GM19467 (cell line): ENCODE measurements at regions not wholly inside any gene's neighbourhood (a gene's known extent, or its start where the extent isn't known, plus 50 kb on each side); places are given as distances from the start of the nearest gene placed in this dataset.

Experiments used
- ATAC-seq: cut with Tn5 transposase; IDR thresholded peaks from one replicate; pipeline ENCODE4 v1.9.1; 2021; ENCODE audit warnings: mild to moderate bottlenecking, moderate library complexity; ENCODE audit not compliant: unreplicated experiment

- ATAC-seq = no peak
Measured at GRCh38 chr16:79810449-79811189, 210.1 kb upstream of the MAF start.

GRCh38 chr16:79809376-79809775, 208.8 kb upstream of the MAF start:
- ATAC-seq = no peak

GRCh38 chr16:79808731-79809130, 208.2 kb upstream of the MAF start:
- no peak for ATAC-seq

- ATAC-seq = no peak
Measured at GRCh38 chr16:79806757-79807156, 206.2 kb upstream of the MAF start.

GRCh38 chr16:79805621-79806020, 205.1 kb upstream of the MAF start:
- no peak for ATAC-seq

- no peak for ATAC-seq
Measured at GRCh38 chr16:79801646-79802045, 201.1 kb upstream of the MAF start.

- no peak for ATAC-seq
Measured at GRCh38 chr16:79800016-79800608, 199.6 kb upstream of the MAF start.

- ATAC-seq = no peak
Measured at GRCh38 chr16:79798416-79799053, 198.0 kb upstream of the MAF start.

- no peak for ATAC-seq
Measured at GRCh38 chr16:79797486-79797885, 196.9 kb upstream of the MAF start.

- no peak for ATAC-seq
Measured at GRCh38 chr16:79795556-79795955, 195.0 kb upstream of the MAF start.

- ATAC-seq = no peak
Measured at GRCh38 chr16:79794941-79795340, 194.4 kb upstream of the MAF start.

GRCh38 chr16:79792664-79793351, 192.3 kb upstream of the MAF start:
- ATAC-seq = no peak

- no peak for ATAC-seq
Measured at GRCh38 chr16:79792076-79792475, 191.5 kb upstream of the MAF start.

- ATAC-seq = no peak
Measured at GRCh38 chr16:79790854-79791253, 190.3 kb upstream of the MAF start.

- no peak for ATAC-seq
Measured at GRCh38 chr16:79788949-79789348, 188.4 kb upstream of the MAF start.

- ATAC-seq = no peak
Measured at GRCh38 chr16:79786389-79786788, 185.9 kb upstream of the MAF start.

- ATAC-seq = no peak
Measured at GRCh38 chr16:79784007-79784406, 183.5 kb upstream of the MAF start.

- no peak for ATAC-seq
Measured at GRCh38 chr16:79777679-79778078, 177.1 kb upstream of the MAF start.

GRCh38 chr16:79776243-79776847, 175.8 kb upstream of the MAF start:
- ATAC-seq = no peak

- ATAC-seq = no peak
Measured at GRCh38 chr16:79772784-79773183, 172.2 kb upstream of the MAF start.

- no peak for ATAC-seq
Measured at GRCh38 chr16:79772048-79772447, 171.5 kb upstream of the MAF start.
